ENCODE measurements at regions not wholly inside any gene's neighbourhood (a gene's known extent, or its start where the extent isn't known, plus 50 kb on each side); places are given as distances from the start of the nearest gene placed in this dataset.

- WGBS: 77% methylated on average over 5 of the region's 5 CpGs
- no peak for TF ChIP-seq EP300 (IDR thresholded peaks at IDR 0.05)
- no peak for TF ChIP-seq POLR2AphosphoS5 (IDR thresholded peaks at IDR 0.05)
- TF ChIP-seq POLR2A (IDR thresholded peaks at IDR 0.05): no peak
- no peak for TF ChIP-seq CTCF (IDR thresholded peaks at IDR 0.05)
- no peak overlapping the region for H3K27ac ChIP-seq
- DNase-seq (ENCODE audit: low spot score in 2 of 2): no peak
- H3K9me3 ChIP-seq: no peaks in the 10 kb centered on the region
- no peak overlapping the region for H3K4me3 ChIP-seq
- peaks cover 2% of the 10 kb centered on the region for H3K27me3 ChIP-seq
- no peaks in the 10 kb centered on the region for H3K36me3 ChIP-seq
- no peaks in the 10 kb centered on the region for H3K4me1 ChIP-seq
These were observed 116.9 kb upstream of the UXS1 start for GRCh38 chr2:106311041-106311370.

DNA sequence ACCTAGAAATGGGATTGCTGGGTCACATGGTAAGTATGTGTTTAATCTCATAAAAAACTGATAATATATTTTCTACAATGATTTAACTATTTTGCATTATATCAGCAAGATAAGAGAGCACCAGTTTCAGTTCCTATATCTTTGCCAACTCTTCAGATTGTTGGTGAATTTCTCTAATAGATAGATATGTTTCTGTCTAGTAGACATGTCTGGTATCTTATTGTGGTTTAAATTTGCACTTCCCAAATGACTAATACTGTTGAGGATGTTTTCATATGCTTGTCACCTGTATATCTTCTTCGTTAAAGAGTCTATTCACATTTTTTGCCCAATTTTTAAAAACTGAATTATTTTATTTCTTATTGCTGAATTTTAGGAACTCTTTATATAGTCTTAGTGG lies 113.8 kb upstream of the UXS1 start:
- DNase-seq (ENCODE audit: low spot score in 2 of 2): no peak
- Histone ChIP-seq H3K4me1 (no peaks in the 10 kb centered on the region), H3K27me3 (peaks cover 2% of the 10 kb centered on the region), H3K36me3 (no peaks in the 10 kb centered on the region), H3K4me3 (no peak overlapping the region), H3K9me3 (no peaks in the 10 kb centered on the region), H3K27ac (no peak overlapping the region)
- TF ChIP-seq CTCF (IDR thresholded peaks at IDR 0.05): no peak
- TF ChIP-seq POLR2A (IDR thresholded peaks at IDR 0.05): no peak
- TF ChIP-seq POLR2AphosphoS5 (IDR thresholded peaks at IDR 0.05): no peak
- TF ChIP-seq EP300 (IDR thresholded peaks at IDR 0.05): no peak
- WGBS: 70% methylated on average over 1 of the region's 1 CpG

DNA sequence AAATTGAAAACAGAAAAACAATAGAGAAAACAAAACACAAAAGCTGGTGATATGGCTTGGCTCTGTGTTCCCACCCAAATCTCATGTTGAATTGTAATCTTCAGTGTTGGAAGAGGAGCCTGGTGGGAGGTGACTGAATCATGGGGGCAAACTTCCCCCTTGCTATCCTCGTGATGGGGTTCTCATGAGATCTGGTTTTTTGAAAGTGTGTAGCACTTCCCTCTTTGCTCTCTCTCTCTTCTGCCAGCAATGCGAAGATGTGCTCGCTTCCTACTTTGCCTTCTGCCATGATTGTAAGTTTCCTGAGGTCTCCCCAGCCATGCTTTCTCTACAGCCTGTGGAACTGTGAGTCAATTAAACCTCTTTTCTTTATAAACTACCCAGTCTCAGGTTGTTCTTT lies 112.3 kb upstream of the UXS1 start:
- 76% methylated on average over 3 of the region's 3 CpGs for WGBS
- no peak for DNase-seq (ENCODE audit: low spot score in 2 of 2)
- H3K27ac ChIP-seq: no peak overlapping the region
- H3K27me3 ChIP-seq: peaks cover 2% of the 10 kb centered on the region
- no peaks in the 10 kb centered on the region for H3K36me3 ChIP-seq
- no peaks in the 10 kb centered on the region for H3K9me3 ChIP-seq
- no peak overlapping the region for H3K4me3 ChIP-seq
- H3K4me1 ChIP-seq: no peaks in the 10 kb centered on the region
- TF ChIP-seq CTCF (IDR thresholded peaks at IDR 0.05) (no peak), EP300 (IDR thresholded peaks at IDR 0.05) (no peak), POLR2AphosphoS5 (IDR thresholded peaks at IDR 0.05) (no peak), POLR2A (IDR thresholded peaks at IDR 0.05) (no peak)

DNA sequence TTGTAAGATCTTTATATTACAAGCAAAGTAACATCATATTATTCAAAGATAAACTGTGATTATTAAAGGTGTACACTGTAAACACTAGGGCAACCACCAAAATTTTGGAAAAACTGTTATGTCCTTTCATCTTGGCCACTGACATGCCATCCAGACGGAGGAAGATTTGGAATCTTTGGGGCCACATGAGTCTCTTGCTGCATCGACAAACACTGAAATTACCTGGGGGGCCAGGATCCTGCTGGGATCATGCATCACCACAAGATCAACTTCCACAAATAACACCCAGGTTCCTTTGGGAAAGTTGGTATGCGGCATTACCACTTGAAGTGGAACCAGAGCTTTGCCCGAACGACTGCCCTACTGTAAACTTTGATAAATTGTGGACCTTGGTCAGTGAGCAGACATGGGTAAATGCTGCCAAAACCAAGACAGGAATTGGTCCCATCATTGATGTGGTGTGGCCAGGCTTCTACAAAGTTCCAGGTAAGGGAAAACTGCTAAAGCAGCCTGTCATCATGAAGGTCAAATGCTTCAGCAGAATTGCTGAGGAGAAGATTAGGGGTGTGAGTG lies 110.6 kb upstream of the UXS1 start:
- Histone ChIP-seq H3K4me1 (no peaks in the 10 kb centered on the region), H3K27me3 (no peaks in the 10 kb centered on the region), H3K4me3 (no peak overlapping the region), H3K36me3 (no peaks in the 10 kb centered on the region), H3K9me3 (no peaks in the 10 kb centered on the region), H3K27ac (no peak overlapping the region)
- no peak for TF ChIP-seq POLR2AphosphoS5 (IDR thresholded peaks at IDR 0.05)
- no peak for DNase-seq (ENCODE audit: low spot score in 2 of 2)
- WGBS: 91% methylated on average over 5 of the region's 5 CpGs

GRCh38 chr2:106299696-106300095 lies 105.6 kb upstream of the UXS1 start:
- TF ChIP-seq EP300 (IDR thresholded peaks at IDR 0.05): no peak
- no peak for TF ChIP-seq CTCF (IDR thresholded peaks at IDR 0.05)
- no peak for TF ChIP-seq POLR2AphosphoS5 (IDR thresholded peaks at IDR 0.05)
- no peak for TF ChIP-seq POLR2A (IDR thresholded peaks at IDR 0.05)
- 22% methylated on average over 2 of the region's 2 CpGs for WGBS

GRCh38 chr2:106296182-106296815 lies 102.2 kb upstream of the UXS1 start:
- no peak for DNase-seq (ENCODE audit: low spot score in 2 of 2)
- no peaks in the 10 kb centered on the region for H3K27me3 ChIP-seq
- TF ChIP-seq POLR2AphosphoS5 (IDR thresholded peaks at IDR 0.05): no peak
- no peak for TF ChIP-seq POLR2A (IDR thresholded peaks at IDR 0.05)
- no peak for TF ChIP-seq CTCF (IDR thresholded peaks at IDR 0.05)
- no peak for TF ChIP-seq EP300 (IDR thresholded peaks at IDR 0.05)
- H3K4me3 ChIP-seq: no peak overlapping the region
- WGBS: 74% methylated on average over 8 of the region's 8 CpGs
- H3K9me3 ChIP-seq: no peaks in the 10 kb centered on the region
- H3K4me1 ChIP-seq: no peaks in the 10 kb centered on the region
- H3K27ac ChIP-seq: no peak overlapping the region
- H3K36me3 ChIP-seq: no peaks in the 10 kb centered on the region

More at GRCh38 chr2:106299696-106300095, 105.6 kb upstream of the UXS1 start:
- Histone ChIP-seq H3K4me1 (no peaks in the 10 kb centered on the region), H3K9me3 (no peaks in the 10 kb centered on the region), H3K4me3 (no peak overlapping the region), H3K27me3 (no peaks in the 10 kb centered on the region), H3K27ac (no peak overlapping the region), H3K36me3 (no peaks in the 10 kb centered on the region)
- DNase-seq (ENCODE audit: low spot score in 2 of 2): no peak

Data from suprapubic skin (tissue), 4 donors.